Neutrophil (primary cell): ENCODE measurements at regions not wholly inside any gene's neighbourhood (a gene's known extent, or its start where the extent isn't known, plus 50 kb on each side); places are given as distances from the start of the nearest gene placed in this dataset.

Experiments
- H3K27ac ChIP-seq: fragments of 200-600 bp; sonication (generic); 2 replicates; pipeline ENCODE4 v1.5.1; 2016; ENCODE audit warnings: mild to moderate bottlenecking, moderate library complexity
- H3K27me3 ChIP-seq: fragments of 200-600 bp; sonication (generic); 2 replicates; pipeline ENCODE4 v1.6.0; 2016; ENCODE audit warnings: mild to moderate bottlenecking
- H3K36me3 ChIP-seq: fragments of 200-600 bp; sonication (generic); 2 replicates; pipeline ENCODE4 v1.5.1; 2017
- H3K4me1 ChIP-seq, 2 experiments: fragments of 200-600 bp in 1 of 2; sonication (generic) in 1 of 2; 1 replicate in 1 of 2; 2 replicates in 1 of 2; pipeline versions ENCODE4 v1.5.1 to v1.6.1; 2013 to 2016; ENCODE audit warnings: low read depth in 1 of 2, low read length in 1 of 2, mild to moderate bottlenecking in 1 of 2, moderate library complexity in 1 of 2; ENCODE audit not compliant: control insufficient read depth in 1 of 2, insufficient read depth in 1 of 2
- H3K4me3 ChIP-seq, 2 experiments: fragments of 200-600 bp in 1 of 2; sonication (generic) in 1 of 2; 1 replicate in 1 of 2; 2 replicates in 1 of 2; pipeline ENCODE4 v1.5.1; 2013 to 2016; ENCODE audit warnings: low read depth in 1 of 2, low read length in 1 of 2, mild to moderate bottlenecking in 1 of 2, moderate library complexity in 1 of 2
- H3K9me3 ChIP-seq: fragments of 200-600 bp; sonication (generic); 2 replicates; pipeline ENCODE4 v1.5.1; 2016
- CTCF ChIP-seq: fragments of 200-600 bp; sonication (generic); IDR thresholded peaks from 2 replicates; pipeline ENCODE4 v1.5.1; 2016; ENCODE audit warnings: antibody characterized with exemption

GRCh38 chr12:124711344-124711743 lies 143.9 kb upstream of the NCOR2 start:
- peaks cover 29 to 30% of the 10 kb centered on the region in 2 experiments for H3K4me1 ChIP-seq
- H3K27me3 ChIP-seq, result no peaks in the 10 kb centered on the region
- TF ChIP-seq CTCF, result no peak
- no peaks in the 10 kb centered on the region for H3K36me3 ChIP-seq
- no peak overlapping the region for H3K4me3 ChIP-seq
- H3K27ac ChIP-seq, result no peak overlapping the region
- no peaks in the 10 kb centered on the region for H3K9me3 ChIP-seq

- Histone ChIP-seq H3K27ac (no peak overlapping the region), H3K27me3 (no peaks in the 10 kb centered on the region), H3K4me1 (peaks cover 21 to 26% of the 10 kb centered on the region in 2 experiments), H3K4me3 (no peak overlapping the region), H3K36me3 (no peaks in the 10 kb centered on the region), H3K9me3 (no peaks in the 10 kb centered on the region)
- no peak for TF ChIP-seq CTCF
These were observed 142.6 kb upstream of the NCOR2 start for GRCh38 chr12:124709722-124710687.

GRCh38 chr12:124707316-124707715 lies 139.9 kb upstream of the NCOR2 start:
- no peaks in the 10 kb centered on the region for H3K27me3 ChIP-seq
- H3K4me1 ChIP-seq, result peaks cover 11 to 22% of the 10 kb centered on the region in 2 experiments
- H3K27ac ChIP-seq, result no peak overlapping the region
- TF ChIP-seq CTCF, result no peak
- no peaks in the 10 kb centered on the region for H3K9me3 ChIP-seq
- H3K4me3 ChIP-seq, result no peak overlapping the region
- no peaks in the 10 kb centered on the region for H3K36me3 ChIP-seq

GRCh38 chr12:124706363-124706762 lies 139.0 kb upstream of the NCOR2 start:
- peaks cover 11 to 22% of the 10 kb centered on the region in 2 experiments for H3K4me1 ChIP-seq
- H3K27me3 ChIP-seq, result no peaks in the 10 kb centered on the region
- H3K36me3 ChIP-seq, result no peaks in the 10 kb centered on the region
- H3K9me3 ChIP-seq, result no peaks in the 10 kb centered on the region
- TF ChIP-seq CTCF, result no peak
- no peak overlapping the region for H3K27ac ChIP-seq
- H3K4me3 ChIP-seq, result no peak overlapping the region

- no peaks in the 10 kb centered on the region for H3K9me3 ChIP-seq
- peaks cover 11 to 22% of the 10 kb centered on the region in 2 experiments for H3K4me1 ChIP-seq
- H3K36me3 ChIP-seq, result no peaks in the 10 kb centered on the region
- no peak overlapping the region for H3K27ac ChIP-seq
- TF ChIP-seq CTCF, result no peak
- peaks cover 3% of the 10 kb centered on the region for H3K27me3 ChIP-seq
- H3K4me3 ChIP-seq, result no peak overlapping the region
These were observed 138.2 kb upstream of the NCOR2 start for GRCh38 chr12:124705545-124706138.
